AG09319 (cell line): ENCODE measurements at regions not wholly inside any gene's neighbourhood (a gene's known extent, or its start where the extent isn't known, plus 50 kb on each side); places are given as distances from the start of the nearest gene placed in this dataset.

Experiments
- DNase-seq: peaks from one replicate; pipeline ENCODE4 v3.0.0-alpha.2; 2010; ENCODE audit warnings: low read depth; ENCODE audit errors: extremely low read depth
- TF ChIP-seq, protein P1 (sequence below): IDR thresholded peaks from 2 replicates; pipeline ENCODE4 v1.5.1; 2011; ENCODE audit warnings: low read depth, mild to moderate bottlenecking, inconsistent platforms, low read length, moderate library complexity

- DNase-seq: no peak
- TF ChIP-seq, protein P1, sequence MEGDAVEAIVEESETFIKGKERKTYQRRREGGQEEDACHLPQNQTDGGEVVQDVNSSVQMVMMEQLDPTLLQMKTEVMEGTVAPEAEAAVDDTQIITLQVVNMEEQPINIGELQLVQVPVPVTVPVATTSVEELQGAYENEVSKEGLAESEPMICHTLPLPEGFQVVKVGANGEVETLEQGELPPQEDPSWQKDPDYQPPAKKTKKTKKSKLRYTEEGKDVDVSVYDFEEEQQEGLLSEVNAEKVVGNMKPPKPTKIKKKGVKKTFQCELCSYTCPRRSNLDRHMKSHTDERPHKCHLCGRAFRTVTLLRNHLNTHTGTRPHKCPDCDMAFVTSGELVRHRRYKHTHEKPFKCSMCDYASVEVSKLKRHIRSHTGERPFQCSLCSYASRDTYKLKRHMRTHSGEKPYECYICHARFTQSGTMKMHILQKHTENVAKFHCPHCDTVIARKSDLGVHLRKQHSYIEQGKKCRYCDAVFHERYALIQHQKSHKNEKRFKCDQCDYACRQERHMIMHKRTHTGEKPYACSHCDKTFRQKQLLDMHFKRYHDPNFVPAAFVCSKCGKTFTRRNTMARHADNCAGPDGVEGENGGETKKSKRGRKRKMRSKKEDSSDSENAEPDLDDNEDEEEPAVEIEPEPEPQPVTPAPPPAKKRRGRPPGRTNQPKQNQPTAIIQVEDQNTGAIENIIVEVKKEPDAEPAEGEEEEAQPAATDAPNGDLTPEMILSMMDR: no peak
Observed at GRCh38 chr18:61616111-61616610, 276.6 kb downstream of the RNF152 start.

GRCh38 chr18:61612517-61612916 lies 279.3 kb downstream of the CDH20 start:
- no peak for DNase-seq
- TF ChIP-seq, protein P1: peak; percentile 8

DNA sequence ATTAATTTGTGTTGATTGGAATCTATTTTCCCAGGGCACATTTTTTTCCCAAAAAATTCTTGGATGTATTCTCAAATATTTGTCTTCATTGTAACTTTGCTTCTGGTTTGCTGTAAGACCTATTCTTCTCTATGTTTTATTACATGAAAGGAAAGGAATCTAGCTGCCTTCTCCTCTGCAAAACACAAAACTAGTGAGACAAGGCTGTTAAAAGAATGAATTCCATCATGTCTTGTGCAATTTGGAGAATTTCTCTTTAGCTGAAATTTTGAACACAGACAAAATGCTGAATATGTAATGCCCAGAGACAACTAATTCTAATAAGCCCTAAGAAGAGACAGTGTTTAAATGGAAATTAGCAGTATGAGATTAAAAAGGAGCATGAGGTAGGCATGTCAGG lies 275.9 kb downstream of the CDH20 start:
- TF ChIP-seq, protein P1: no peak
- no peak for DNase-seq

DNA sequence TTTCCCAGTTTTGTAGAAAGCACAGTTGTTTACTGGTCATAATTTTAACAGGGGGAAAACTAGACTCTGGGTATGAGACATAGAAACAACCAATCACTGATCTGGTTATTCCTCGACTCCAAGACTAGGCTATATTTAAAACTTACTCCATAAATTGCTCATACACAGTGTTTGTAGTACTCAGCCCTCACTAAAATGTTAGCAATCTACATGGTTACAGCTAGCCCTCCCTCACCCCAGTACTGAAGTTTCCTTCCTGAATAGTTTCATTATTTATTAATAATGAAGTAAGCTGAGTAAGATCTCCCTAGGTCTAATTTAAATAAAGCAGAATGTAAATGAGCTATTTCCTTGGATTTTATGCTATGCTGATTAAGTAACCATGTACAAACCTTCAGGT lies 275.1 kb downstream of the CDH20 start:
- TF ChIP-seq, protein P1: no peak
- no peak for DNase-seq

DNA sequence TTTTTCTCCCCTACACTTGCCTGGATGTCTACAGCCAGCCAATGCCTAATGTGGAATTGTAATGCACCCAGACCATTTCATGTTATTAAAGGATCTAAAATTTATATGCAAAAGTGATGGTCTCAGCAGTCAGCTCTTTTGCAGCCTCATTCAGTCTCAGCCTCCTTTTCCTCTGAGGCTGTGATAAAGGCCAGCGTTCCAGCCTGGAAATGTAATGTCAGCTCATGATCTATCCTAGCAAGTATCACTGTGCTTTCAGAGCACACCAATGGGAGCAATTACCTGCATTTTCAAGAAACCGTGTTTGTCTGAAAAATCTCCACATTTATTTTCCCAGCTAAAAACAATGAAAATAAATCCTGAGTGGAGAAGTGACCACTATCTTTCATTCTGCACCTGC lies 274.6 kb downstream of the CDH20 start:
- TF ChIP-seq, protein P1: no peak
- no peak for DNase-seq

DNA sequence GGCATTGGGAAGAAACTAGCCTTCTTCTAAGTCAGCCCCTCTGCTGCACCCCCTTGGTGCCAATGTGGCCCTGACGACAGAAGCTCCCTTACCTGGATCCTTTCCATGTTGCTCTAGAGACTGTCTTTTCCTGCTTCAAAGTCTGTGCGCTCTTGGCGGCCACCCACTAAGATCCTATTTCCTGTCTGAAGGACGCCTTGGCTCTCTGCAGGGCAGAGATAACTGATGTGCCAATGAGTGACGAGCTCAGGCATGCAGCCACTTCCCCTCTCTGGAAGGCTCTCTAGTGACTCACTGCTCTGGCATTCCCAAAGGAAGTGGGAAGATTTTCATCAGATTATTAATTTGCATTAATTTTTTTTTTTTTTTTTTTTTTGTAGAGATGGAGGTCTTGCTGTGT lies 273.5 kb downstream of the CDH20 start:
- peak; percentile 41 for DNase-seq
- TF ChIP-seq, protein P1: no peak

- no peak for DNase-seq
- TF ChIP-seq, protein P1: no peak
Observed at GRCh38 chr18:61606068-61606660, 272.9 kb downstream of the CDH20 start.
